ENCODE measurements at regions not wholly inside any gene's neighbourhood (a gene's known extent, or its start where the extent isn't known, plus 50 kb on each side); places are given as distances from the start of the nearest gene placed in this dataset.
"Not testable (repeated sequence)": the region's sequence is repeated elsewhere in the genome, so short reads cannot be mapped to it uniquely, and the experiment has no call there.

DNA sequence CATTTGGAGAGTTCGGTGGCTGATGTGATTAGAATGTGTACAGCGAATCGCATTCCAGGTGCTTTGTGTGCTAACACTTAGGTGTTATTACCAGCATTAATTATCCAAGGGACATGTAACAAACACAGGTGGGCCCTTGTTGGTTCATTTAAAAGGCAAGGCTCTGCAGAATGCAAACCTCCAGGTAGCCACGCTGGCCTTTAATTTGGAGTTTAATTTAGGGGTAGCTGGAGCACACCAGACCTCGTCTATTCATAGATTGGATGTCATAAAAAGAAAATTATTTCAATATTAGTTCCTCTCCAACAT, 191.1 kb downstream of the MAT2B start:
- DNase-seq (ENCODE audit: low read depth in 2 of 2), result no peak

DNA sequence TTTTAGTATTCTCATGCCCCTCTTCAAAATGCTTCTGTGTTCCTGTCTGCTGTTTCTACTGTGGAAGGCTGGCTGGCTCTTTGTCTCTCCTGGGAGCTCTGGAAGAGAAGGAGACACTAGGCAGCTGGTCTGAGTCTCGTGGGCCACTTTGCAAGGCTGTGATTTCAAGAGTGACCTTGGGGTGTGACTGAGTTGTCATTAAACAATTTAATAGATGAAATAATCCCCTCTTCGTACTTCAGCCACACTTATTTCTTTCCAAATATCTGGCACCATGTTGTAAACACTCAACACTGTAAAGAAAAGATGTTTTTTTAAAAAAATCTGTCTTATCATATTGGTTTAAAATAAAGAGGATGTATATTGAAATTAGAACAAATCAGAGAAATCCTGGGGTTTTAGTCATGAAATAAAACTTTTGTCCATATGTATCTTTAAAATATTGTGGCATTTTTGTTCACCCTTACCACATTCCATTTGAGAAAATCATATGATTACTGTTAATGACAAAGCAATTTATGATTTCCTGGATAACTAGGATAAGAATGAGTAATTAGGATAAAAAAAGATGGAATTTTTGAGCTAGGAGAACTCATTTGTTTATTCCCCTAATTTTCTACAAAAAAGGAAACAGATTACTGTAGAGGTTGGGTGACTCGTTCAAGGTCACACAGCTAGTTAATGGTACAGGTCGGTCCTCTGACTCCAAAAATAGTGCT, 200.8 kb downstream of the MAT2B start:
- no peak for DNase-seq (ENCODE audit: low read depth in 2 of 2)

DNA sequence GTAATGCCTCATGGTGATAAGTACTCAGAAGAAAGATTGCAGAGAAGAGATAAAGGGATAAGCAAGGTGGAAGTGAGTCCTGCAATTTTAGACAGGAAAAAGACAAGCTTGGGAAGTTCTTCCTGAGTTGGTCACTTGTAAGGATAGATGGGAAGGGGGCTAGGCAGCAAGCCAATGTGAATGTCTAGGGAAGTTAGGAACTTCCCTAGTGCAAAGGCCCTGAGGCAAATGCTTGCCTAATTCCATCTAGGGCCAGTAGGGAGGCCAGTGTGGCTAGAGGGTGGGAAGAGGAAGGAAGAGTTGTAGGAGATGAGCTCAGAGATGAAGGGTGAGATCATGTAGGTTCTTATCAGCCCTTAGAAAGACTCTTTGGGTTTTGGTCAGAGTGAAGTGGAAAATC, 206.6 kb downstream of the MAT2B start:
- DNase-seq (ENCODE audit: low read depth in 2 of 2), result no peak

DNA sequence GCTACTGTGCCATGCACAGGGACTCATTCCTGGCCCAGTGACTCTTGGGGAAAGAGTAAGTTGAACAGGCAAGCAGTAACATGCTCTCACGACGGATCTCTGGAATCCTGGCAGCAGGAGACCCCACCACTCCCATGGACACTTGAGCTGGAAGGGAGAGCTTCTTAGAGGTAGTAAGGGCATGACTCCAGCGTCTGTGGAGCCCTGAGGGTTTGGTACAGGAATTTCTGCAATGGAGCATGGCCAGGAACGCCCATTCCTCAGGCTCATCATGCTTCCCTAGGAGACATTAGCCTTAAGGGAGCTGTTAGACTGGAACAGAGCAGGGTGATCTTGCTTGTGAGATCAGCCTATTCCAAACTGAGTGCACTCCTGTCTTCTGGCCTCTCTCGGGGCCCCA, 212.9 kb downstream of the MAT2B start:
- DNase-seq (ENCODE audit: low read depth in 2 of 2), result no peak

DNA sequence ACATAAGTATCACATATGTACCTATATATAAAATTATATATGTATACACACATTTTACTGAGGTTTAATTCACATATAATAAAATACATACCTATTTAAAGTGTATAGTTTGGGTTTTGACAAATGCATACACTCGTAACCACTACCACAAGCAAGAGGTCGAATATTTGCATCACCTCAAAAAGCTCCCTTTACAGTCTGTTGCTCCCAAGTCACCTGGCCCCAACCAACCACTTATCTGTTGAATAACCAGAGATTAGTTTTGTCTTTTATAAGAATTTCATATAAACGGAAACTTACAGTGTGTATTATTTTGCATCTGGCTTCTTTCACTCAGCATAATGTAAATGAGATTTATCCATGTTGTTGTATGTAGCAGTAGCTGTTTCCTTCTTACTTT, 218.9 kb downstream of the MAT2B start:
- no peak for DNase-seq (ENCODE audit: low read depth in 2 of 2)

DNA sequence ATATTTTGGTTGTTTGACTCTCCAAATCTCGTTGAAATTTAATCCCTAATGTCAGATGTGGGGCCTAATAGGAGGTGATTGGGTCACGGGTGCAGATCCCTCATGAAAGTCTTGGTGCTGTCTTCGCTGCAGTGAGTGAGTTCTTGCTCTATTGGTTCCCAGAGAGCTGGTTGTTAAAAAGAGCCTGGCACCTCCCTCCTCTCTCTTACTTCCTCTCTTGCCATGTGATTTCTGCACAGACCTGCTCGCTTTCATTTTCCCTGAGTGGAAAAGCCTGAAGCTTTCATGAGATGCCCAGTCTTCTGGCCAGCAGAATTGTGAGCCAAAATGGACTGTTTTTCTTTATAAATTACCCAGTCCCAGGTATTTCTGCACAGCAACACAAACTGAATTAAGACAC, 221.6 kb downstream of the MAT2B start:
- DNase-seq (ENCODE audit: low read depth in 2 of 2), result no peak

DNA sequence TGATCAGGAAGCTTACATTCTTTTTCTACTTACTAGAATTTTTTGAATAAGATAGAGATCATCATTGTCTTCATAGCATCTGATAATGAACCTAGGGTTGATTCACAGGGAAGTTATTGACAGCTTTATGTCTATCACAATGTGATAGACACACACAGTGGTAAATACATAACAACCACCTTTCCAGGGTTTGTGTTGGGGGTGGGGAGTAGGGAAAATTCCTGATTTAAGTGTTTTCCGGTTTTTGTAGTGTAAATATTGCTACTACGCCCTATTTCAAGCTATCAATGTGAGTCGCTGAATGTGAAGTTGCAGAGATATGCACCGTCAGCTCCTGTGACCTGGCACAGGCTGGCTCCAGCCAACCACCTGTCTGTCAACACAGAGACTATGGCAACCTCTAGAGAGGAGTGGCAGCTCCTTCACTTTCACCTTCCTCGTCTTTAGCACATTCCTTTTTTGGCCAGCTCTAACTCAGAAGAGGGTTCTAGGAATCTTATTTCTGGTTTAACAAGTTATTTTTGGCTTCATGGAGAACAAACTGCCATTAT, 224.9 kb downstream of the MAT2B start:
- DNase-seq (ENCODE audit: low read depth in 2 of 2), result no peak

DNA sequence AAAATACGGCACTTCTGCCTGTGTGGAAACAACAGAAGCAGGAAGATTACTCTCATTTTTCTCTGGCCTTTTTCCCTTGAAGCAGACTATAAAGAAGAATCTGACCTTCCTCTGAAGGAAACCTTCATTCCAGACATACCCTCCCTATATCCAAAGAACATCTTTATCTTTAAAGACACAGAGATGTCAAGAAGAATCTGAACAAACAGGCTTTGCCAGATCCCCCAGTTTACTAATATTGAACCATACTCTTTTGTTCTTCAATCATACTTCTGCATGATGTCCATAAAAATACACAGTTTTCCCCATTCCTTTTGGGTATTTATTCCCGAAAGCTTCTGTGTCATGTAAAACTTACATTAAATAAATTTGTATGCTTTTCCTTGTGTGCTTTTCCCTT, 225.8 kb downstream of the MAT2B start:
- no peak for DNase-seq (ENCODE audit: low read depth in 2 of 2)

DNA sequence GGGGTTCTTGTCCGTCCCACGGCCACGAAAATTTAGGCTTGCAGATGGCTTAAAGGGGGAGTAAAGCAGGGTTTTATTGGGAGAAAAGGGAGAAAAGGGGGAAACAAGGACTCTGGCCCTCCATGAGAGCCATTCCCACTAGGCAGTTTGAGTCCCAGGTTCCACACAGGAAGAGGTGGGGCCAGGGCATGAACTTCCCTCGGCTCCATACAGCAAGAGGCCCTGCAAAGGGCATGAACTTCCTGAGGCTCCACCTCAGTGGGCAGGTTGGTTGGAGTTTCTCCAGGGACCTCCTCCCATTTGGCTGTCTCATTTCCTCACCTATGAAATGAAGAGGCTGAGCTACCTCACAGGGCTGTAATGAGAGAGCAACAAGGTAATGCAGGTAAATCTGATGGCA, 229.7 kb downstream of the MAT2B start:
- no peak for DNase-seq (ENCODE audit: low read depth in 2 of 2)

DNA sequence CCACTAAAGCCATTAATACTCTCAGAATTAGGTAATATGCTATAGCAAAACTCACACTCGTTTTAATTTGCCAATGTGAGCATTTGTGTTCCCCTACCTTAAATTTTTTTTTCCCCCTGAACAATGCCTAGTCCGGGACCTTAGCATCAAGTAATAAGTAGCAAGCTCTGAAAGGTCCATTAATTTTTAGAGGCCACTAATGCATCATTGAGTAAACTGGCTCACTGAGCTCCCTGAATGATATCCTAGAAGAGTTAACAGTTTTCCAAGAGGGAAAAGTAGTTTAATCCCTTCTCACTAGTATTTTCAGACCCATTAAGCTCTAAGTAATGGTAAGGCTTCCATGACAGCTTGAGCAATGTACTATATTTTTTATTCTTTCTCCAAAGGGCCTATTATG, 242.2 kb downstream of the MAT2B start:
- no peak for DNase-seq (ENCODE audit: low read depth in 2 of 2)

DNA sequence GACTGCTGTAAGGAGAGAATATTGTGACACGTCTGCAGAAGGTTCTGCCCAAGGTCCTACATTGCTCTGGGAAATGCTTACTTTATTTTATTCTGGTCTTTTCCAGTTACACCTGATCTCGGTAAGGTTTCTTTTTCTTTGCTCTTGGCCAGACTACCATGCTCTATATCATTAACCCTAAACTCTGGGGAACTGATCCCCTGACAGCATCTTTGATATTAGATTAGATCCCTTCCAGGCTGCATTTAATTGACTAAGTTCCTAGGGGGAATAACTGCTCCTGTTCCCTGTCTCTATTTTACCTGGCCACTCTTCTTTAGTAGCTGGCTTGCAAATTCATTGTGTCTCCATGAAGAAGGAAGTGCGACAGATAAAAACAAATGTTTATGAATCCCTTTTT, 243.5 kb downstream of the MAT2B start:
- DNase-seq (ENCODE audit: low read depth in 2 of 2), result no peak

DNA sequence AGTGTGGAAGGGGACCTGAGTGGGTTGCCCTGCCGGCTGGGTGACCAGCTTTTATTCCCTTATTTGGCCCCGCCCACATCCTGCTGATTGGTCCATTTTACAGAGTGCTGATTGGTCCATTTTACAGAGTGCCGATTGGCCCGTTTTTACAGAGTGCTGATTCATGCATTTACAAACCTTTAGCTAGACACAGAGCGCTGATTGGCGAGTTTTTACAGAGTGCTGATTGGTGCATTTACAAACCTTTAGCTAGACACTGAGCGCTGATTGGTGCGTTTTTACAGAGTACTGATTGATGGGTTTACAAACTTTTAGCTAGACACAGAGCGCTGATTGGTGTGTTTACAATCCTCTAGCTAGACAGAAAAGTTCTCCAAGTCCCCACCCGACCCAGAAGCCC, 245.0 kb downstream of the MAT2B start:
- not testable (repeated sequence) for DNase-seq (ENCODE audit: low read depth in 2 of 2)

DNA sequence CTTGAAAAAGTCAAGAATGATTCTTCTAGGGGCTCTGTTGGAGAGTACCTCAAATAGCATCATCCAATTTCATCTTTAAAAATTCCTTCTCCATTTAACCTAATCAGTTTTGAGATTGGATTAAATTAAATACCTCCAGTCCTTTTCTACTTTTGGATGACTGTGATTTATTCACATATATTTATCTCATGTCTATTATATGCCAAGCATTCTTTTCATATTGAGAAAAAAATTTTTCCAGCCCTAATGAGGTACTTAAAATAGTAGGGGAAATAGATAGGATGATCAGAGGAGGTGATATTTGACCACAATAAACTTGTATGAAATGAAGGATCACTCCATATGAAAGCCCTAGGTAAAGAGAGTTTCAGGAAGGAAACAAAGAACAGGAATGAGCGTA, 250.1 kb downstream of the MAT2B start:
- no peak for DNase-seq (ENCODE audit: low read depth in 2 of 2)

DNA sequence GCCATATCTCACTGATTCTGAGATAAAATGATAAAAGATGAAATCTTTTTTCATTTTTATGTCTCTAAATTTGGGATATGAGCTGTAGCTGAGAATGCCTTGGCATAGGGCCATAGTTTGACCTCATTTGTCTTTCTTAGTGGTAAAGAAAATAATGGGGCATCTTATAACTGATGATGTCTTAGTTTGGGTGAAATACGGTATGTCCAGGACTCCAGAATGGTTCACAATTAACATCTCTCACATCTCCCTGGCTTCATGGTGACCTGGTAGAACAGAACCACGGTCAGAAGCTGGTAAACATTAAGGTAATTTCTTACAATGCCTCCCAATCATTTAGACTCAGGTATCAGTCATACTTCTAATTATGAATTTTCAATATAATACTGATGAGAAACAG, 250.8 kb downstream of the MAT2B start:
- DNase-seq (ENCODE audit: low read depth in 2 of 2), result no peak

DNA sequence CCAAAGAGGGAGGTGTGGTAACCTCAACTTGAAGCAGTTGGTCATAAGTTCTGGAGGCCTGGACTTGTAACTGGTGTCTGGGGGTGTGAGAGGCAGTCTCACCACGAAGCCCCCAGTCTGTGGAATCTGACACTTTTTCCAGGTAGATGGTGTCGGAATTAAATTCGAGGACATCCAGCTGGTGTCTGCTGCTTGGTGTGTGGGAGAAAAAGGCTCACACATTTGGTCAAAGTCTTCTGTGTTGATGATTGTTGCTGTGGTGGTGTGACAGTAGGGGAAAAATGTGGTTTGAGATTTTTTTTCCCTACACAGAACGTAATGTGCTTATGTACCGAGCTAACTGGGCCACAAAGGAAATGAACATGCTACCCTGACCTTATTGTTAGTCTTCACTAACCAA, 251.9 kb downstream of the MAT2B start:
- no peak for DNase-seq (ENCODE audit: low read depth in 2 of 2)

DNA sequence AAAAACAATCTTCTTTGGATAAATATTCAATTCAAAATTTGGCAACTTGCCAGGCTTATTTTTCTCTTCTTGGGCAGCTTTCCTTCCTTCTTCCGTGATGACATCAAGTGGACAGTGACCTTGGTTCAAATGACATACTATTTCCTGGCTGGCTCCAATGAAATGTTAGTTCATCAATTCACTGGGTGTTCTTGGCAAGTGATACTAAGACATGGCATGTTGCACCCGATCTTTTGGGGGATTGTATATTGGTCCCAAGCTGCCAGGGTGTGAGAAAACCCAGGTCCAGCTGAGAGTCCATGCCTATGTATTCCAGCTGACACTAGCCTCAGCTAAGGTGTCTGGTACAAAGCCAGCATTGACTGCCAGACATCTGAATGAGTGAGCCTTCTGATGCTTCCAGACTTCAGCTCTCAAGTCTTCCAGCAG, 252.9 kb downstream of the MAT2B start:
- DNase-seq (ENCODE audit: low read depth in 2 of 2), result no peak

DNA sequence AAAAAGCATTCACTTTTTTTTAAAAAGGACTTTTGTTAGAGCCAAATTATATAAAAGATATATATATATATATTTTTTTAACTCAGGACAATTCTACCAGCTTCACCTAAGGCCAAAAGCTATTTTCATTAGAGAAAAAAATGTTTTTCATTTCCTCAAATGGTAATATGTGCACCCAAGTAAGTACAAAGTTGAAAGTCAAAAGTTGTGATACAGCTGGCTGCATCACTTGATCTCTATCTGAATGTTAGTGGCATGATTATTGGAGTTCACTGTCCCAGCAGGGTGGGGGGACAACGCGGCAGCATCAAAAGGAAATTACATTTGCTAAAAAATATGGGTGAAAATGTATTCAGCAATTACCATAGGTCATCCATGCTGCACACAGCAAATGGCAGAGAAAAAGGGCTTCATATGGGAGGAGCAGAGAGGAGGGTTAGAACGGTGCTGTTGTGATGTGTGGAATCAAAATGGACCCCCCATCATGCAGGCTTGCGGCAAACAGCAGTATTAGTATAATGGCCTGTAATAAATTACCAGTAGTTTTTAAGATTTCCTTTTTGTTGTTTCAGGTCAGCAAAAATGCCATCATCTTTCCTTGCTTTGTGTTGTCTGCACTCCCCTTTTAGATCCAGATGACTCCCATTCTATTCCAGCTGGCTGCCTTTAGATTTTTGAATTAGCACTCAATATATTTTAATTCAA, 253.7 kb downstream of the MAT2B start:
- no peak for DNase-seq (ENCODE audit: low read depth in 2 of 2)

DNA sequence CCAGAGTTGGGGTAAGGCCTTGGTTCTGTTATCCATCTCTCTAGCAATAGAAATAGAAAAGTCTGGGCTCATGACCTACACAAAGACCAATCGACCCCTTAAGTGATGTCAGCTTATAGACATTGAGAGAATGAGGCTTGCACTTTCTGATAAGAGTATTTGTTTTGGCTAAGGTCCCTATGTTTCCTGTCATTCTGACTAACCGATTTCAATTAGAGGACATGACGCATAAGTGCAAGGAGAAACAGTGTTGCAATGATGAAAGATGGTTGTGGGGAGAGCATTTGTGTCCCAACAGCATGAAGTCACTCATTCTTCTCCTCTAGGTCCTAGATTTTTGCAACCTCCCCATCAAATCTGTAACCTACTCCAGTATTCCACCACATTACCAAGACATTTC, 255.1 kb downstream of the MAT2B start:
- no peak for DNase-seq (ENCODE audit: low read depth in 2 of 2)

DNA sequence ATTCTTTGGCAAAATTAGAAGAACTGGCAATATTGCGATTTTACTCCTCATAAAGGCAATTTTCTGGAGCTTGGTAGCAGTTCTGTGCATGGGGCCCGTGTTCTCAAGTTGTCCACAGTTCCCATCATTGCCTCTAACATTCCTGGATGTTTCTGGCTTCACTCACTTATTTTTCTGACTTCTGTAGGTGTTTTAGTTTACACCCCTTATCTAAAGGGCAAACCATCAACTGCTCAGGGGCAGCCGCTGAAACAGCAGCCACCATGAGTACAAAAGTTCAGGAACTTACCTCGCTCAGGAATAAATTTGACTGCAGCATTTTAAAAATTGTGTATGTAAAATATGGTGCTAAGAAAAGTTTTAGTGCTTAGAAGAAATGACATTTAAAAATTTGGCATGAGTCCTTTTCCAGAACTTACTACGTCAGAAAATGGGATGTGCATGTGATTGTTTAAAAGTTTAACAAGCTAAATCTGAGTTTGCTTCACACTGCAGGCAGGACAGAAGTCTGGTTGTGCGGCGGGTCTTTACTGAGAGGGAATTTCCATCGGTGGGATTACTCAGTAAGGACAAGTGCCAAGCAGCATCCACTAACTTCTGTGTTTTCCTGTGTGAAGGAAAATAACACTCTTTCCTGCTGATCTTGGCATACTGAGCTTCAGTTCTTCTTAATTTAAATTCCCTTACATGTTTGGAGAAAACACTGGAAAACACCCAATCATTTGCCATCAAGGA, 261.7 kb downstream of the MAT2B start:
- no peak for DNase-seq (ENCODE audit: low read depth in 2 of 2)

DNA sequence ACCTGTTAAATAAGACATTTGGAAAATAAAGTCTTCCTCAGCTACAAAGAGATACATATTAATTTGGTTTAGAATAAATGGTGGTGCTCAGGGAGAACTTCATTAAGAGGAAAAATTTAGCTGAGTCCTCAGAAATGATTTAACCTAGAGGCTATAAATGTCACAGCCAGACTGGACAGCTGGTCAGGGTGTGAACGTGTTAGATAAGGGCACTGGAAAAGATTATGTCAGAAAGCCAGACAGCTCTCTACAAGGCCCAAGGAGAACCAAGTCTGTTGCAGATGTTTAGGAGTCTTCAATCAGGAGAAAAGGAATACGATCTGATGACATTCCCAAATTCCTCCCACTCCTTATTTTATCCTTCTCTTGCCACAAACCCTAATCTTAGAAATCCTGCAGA, 265.2 kb downstream of the MAT2B start:
- no peak for DNase-seq (ENCODE audit: low read depth in 2 of 2)

DNA sequence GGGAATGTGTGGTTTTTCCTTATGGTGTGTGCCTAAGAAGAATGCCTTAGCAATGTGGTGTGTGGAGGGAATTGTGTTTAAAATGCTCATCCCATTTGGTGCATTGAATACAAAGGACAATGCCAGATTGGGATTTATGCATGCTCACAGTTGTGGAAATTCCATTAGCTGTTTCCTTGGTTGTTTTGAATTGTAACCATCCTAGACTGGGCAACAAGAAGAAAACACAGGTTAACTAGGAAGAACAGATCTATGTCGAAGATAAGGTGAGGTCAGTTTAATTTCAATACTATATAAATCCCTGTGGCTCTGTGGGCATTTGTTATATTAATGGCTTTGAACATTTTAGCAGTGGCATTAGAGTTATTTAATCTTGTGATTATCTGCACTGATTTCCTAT, 266.8 kb downstream of the MAT2B start:
- no peak for DNase-seq (ENCODE audit: low read depth in 2 of 2)

DNA sequence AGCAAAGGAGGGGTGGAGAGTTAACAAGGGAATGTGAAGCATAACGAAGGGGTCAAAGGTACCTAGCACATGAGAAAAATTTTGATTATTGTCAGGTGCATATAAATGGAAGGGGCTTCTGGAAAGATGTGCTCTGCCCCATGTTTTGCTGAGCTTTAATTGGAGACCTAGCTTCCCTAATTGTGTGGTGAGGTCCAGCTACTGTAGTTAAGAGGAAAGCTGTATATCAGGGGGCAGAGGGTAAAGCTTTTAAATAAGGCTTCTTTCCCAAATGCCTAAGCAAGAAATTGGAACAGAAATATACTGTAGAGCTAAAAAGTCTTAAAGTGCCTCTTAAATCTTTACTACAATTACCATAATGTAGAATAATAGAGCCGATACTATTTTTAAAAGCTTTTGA, 267.2 kb downstream of the MAT2B start:
- DNase-seq (ENCODE audit: low read depth in 2 of 2), result no peak

DNA sequence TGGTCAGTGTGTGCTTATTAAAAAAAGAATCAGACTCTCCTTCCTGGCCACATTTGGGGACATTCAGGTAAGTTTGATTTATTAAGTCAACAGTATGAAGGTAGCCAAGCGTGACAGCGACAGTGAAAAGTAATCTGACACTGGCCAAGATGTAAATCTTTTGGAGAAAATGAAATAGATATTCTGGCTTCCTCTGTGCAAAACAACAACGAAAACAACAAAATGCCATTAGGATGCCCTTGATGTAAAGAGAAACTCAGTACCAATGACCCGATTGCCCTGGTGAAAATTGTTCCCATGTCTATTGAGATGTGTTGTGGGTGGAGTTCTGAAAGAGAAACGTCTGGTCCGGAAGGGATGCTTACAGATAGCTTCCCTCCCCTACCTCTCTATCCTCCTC, 267.8 kb downstream of the MAT2B start:
- no peak for DNase-seq (ENCODE audit: low read depth in 2 of 2)

Measured in activated CD8-positive, alpha-beta memory T cell treated with anti-CD3 and anti-CD28 coated beads for 4 hours (primary cell).